ENCODE measurements at regions not wholly inside any gene's neighbourhood (a gene's known extent, or its start where the extent isn't known, plus 50 kb on each side); places are given as distances from the start of the nearest gene placed in this dataset.

- Histone ChIP-seq H3K27ac (no peak overlapping the region), H3K4me3 (no peak overlapping the region), H3K27me3 (no peaks in the 10 kb centered on the region), H3K4me1 (no peaks in the 10 kb centered on the region), H3K36me3 (no peaks in the 10 kb centered on the region), H3K9me3 (peaks cover 6 to 9% of the 10 kb centered on the region in 2 donors)
- in situ Hi-C loops (cut with MboI; ENCODE audit: low pct_ligation_motif_present in 1 of 4, low pct_unique_long_range_greater_than_20kb in 1 of 4, low sequenced_read_pairs in 3 of 4), result loop anchor here in 1 of 4 donors (25.0 kb wide), 1 partner anchor 88 kb away; no protein-coding TSS in a partner anchor
- TF ChIP-seq POLR2A (IDR thresholded peaks at IDR 0.05) (no peak), EP300 (IDR thresholded peaks at IDR 0.05; ENCODE audit: low read depth) (no peak), POLR2AphosphoS5 (IDR thresholded peaks at IDR 0.05) (no peak), CTCF (IDR thresholded peaks at IDR 0.05) (no peak)
- 68 to 79% methylated on average over 13 to 16 of the region's 16 CpGs for WGBS, 2 donors (ENCODE audit: low coverage in 1 of 2)
- intact Hi-C loops (cut with DNase I; ENCODE audit: low total_unique reads), result no loop called here
- no peak for DNase-seq
These were observed 277.5 kb downstream of the ALG10 start for GRCh38 chr12:34299802-34300193.

GRCh38 chr12:34300376-34301250, 278.3 kb downstream of the ALG10 start:
- in situ Hi-C loops (cut with MboI; ENCODE audit: low pct_ligation_motif_present in 1 of 4, low pct_unique_long_range_greater_than_20kb in 1 of 4, low sequenced_read_pairs in 3 of 4) (no loop called here), intact Hi-C loops (cut with DNase I; ENCODE audit: low total_unique reads) (no loop called here)
- Histone ChIP-seq H3K9me3 (peaks cover 6 to 10% of the 10 kb centered on the region in 2 donors), H3K27ac (no peak overlapping the region), H3K4me3 (no peak overlapping the region), H3K36me3 (no peaks in the 10 kb centered on the region), H3K27me3 (no peaks in the 10 kb centered on the region), H3K4me1 (no peaks in the 10 kb centered on the region)
- no peak for TF ChIP-seq POLR2A (IDR thresholded peaks at IDR 0.05)
- no peak for TF ChIP-seq CTCF (IDR thresholded peaks at IDR 0.05)
- no peak for TF ChIP-seq EP300 (IDR thresholded peaks at IDR 0.05; ENCODE audit: low read depth)
- TF ChIP-seq POLR2AphosphoS5 (IDR thresholded peaks at IDR 0.05), result no peak
- DNase-seq, result no peak
- 82 to 87% methylated on average over 11 to 34 of the region's 34 CpGs for WGBS, 2 donors (ENCODE audit: low coverage in 1 of 2)

- Histone ChIP-seq H3K4me1 (no peaks in the 10 kb centered on the region), H3K36me3 (no peaks in the 10 kb centered on the region), H3K27ac (no peak overlapping the region), H3K4me3 (no peak overlapping the region), H3K27me3 (no peaks in the 10 kb centered on the region), H3K9me3 (peaks cover 6 to 10% of the 10 kb centered on the region in 2 donors)
- intact Hi-C loops (cut with DNase I; ENCODE audit: low total_unique reads) (no loop called here), in situ Hi-C loops (cut with MboI; ENCODE audit: low pct_ligation_motif_present in 1 of 4, low pct_unique_long_range_greater_than_20kb in 1 of 4, low sequenced_read_pairs in 3 of 4) (no loop called here)
- WGBS, 2 donors (ENCODE audit: low coverage in 1 of 2), result 79 to 86% methylated on average over 15 to 22 of the region's 22 CpGs
- TF ChIP-seq EP300 (IDR thresholded peaks at IDR 0.05; ENCODE audit: low read depth) (no peak), CTCF (IDR thresholded peaks at IDR 0.05) (no peak), POLR2AphosphoS5 (IDR thresholded peaks at IDR 0.05) (no peak), POLR2A (IDR thresholded peaks at IDR 0.05) (no peak)
- DNase-seq, result no peak
These were observed 279.2 kb downstream of the ALG10 start for GRCh38 chr12:34301251-34302130.
